ENCODE measurements at regions not wholly inside any gene's neighbourhood (a gene's known extent, or its start where the extent isn't known, plus 50 kb on each side); places are given as distances from the start of the nearest gene placed in this dataset.

DNA sequence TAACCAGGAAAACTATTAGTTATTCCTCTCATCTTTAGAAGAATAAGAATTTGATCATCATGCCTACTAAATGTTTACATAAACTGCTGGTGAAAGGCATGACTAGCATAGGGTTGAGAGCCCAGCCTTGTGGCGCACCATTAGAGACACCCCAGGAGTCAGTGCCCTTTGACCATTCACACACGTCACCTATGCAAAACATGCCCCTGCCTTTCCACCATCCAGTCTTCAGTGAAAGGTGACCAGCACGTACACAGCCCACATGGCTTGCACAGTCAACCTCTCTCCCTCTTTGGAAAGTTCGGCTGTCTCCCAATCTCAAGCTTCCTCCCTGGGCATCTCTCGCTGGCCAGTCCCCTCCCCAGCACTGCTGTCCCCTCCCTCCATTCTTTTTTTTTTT lies 150.3 kb downstream of the ENGASE start:
- TF ChIP-seq, protein P1, sequence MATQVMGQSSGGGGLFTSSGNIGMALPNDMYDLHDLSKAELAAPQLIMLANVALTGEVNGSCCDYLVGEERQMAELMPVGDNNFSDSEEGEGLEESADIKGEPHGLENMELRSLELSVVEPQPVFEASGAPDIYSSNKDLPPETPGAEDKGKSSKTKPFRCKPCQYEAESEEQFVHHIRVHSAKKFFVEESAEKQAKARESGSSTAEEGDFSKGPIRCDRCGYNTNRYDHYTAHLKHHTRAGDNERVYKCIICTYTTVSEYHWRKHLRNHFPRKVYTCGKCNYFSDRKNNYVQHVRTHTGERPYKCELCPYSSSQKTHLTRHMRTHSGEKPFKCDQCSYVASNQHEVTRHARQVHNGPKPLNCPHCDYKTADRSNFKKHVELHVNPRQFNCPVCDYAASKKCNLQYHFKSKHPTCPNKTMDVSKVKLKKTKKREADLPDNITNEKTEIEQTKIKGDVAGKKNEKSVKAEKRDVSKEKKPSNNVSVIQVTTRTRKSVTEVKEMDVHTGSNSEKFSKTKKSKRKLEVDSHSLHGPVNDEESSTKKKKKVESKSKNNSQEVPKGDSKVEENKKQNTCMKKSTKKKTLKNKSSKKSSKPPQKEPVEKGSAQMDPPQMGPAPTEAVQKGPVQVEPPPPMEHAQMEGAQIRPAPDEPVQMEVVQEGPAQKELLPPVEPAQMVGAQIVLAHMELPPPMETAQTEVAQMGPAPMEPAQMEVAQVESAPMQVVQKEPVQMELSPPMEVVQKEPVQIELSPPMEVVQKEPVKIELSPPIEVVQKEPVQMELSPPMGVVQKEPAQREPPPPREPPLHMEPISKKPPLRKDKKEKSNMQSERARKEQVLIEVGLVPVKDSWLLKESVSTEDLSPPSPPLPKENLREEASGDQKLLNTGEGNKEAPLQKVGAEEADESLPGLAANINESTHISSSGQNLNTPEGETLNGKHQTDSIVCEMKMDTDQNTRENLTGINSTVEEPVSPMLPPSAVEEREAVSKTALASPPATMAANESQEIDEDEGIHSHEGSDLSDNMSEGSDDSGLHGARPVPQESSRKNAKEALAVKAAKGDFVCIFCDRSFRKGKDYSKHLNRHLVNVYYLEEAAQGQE (IDR thresholded peaks at IDR 0.05; ENCODE audit: low read depth), result no peak
- TF ChIP-seq RAD21 (IDR thresholded peaks at IDR 0.05; ENCODE audit: low read depth) (no peak), EP300 (IDR thresholded peaks at IDR 0.05; ENCODE audit: borderline replicate concordance) (no peak), YY1 (IDR thresholded peaks at IDR 0.05; ENCODE audit: low read depth) (no peak), CEBPB (IDR thresholded peaks at IDR 0.05) (no peak), TAF1 (IDR thresholded peaks at IDR 0.05; ENCODE audit: low read depth) (no peak), TEAD4 (IDR thresholded peaks at IDR 0.05) (no peak), EGR1 (IDR thresholded peaks at IDR 0.05) (no peak), TCF12 (IDR thresholded peaks at IDR 0.05; ENCODE audit: low read depth) (no peak), NFIC (IDR thresholded peaks at IDR 0.05) (no peak), FOXM1 (IDR thresholded peaks at IDR 0.05; ENCODE audit: borderline replicate concordance, low read depth) (no peak)
- TF ChIP-seq, protein P2, sequence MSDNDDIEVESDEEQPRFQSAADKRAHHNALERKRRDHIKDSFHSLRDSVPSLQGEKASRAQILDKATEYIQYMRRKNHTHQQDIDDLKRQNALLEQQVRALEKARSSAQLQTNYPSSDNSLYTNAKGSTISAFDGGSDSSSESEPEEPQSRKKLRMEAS (IDR thresholded peaks at IDR 0.05), result no peak
- TF ChIP-seq, protein P3, sequence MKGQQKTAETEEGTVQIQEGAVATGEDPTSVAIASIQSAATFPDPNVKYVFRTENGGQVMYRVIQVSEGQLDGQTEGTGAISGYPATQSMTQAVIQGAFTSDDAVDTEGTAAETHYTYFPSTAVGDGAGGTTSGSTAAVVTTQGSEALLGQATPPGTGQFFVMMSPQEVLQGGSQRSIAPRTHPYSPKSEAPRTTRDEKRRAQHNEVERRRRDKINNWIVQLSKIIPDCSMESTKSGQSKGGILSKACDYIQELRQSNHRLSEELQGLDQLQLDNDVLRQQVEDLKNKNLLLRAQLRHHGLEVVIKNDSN (IDR thresholded peaks at IDR 0.05), result no peak
